WTC11 (cell line): ENCODE measurements at regions not wholly inside any gene's neighbourhood (a gene's known extent, or its start where the extent isn't known, plus 50 kb on each side); places are given as distances from the start of the nearest gene placed in this dataset.

Experiments used
- CBFB ChIP-seq: sonication (generic); formaldehyde crosslinking; IDR thresholded peaks from 2 replicates; pipeline ENCODE4 v1.8.1; 2022; ENCODE audit warnings: mild to moderate bottlenecking, low read depth, missing genetic modification reagents
- CTCF ChIP-seq: fragments of 200-600 bp; IDR thresholded peaks from 2 replicates; pipeline ENCODE4 v1.8.0; 2022; ENCODE audit warnings: antibody characterized with exemption
- ESRRA ChIP-seq: sonication (generic); formaldehyde crosslinking; IDR thresholded peaks from 2 replicates; pipeline ENCODE4 v1.8.1; 2022; ENCODE audit warnings: mild to moderate bottlenecking, missing genetic modification reagents, borderline replicate concordance
- GABPB1 ChIP-seq: sonication (generic); formaldehyde crosslinking; IDR thresholded peaks from 2 replicates; pipeline ENCODE4 v1.8.1; 2023; ENCODE audit warnings: mild to moderate bottlenecking, missing genetic modification reagents
- MAX ChIP-seq: sonication (generic); formaldehyde crosslinking; IDR thresholded peaks from 2 replicates; pipeline ENCODE4 v1.8.0; 2022; ENCODE audit warnings: mild to moderate bottlenecking, missing genetic modification reagents
- PREB ChIP-seq: sonication (generic); formaldehyde crosslinking; IDR thresholded peaks from 2 replicates; pipeline ENCODE4 v1.8.1; 2022; ENCODE audit warnings: mild to moderate bottlenecking, missing genetic modification reagents, moderate library complexity, borderline replicate concordance
- TEAD4 ChIP-seq: sonication (generic); formaldehyde crosslinking; IDR thresholded peaks from 2 replicates; pipeline ENCODE4 v1.8.0; 2022; ENCODE audit warnings: mild to moderate bottlenecking, missing genetic modification reagents
- TP53 ChIP-seq: sonication (generic); formaldehyde crosslinking; IDR thresholded peaks from 2 replicates; pipeline ENCODE4 v1.8.1; 2023; ENCODE audit warnings: mild to moderate bottlenecking, missing genetic modification reagents
- USF2 ChIP-seq: sonication (generic); formaldehyde crosslinking; IDR thresholded peaks from 2 replicates; pipeline ENCODE4 v1.8.1; 2023; ENCODE audit warnings: mild to moderate bottlenecking, missing genetic modification reagents, moderate library complexity
- ZBTB21 ChIP-seq: sonication (generic); formaldehyde crosslinking; IDR thresholded peaks from 2 replicates; pipeline ENCODE4 v1.8.1; 2023; ENCODE audit warnings: mild to moderate bottlenecking, missing genetic modification reagents, borderline replicate concordance
- ZNF121 ChIP-seq: sonication (generic); formaldehyde crosslinking; IDR thresholded peaks from 2 replicates; pipeline ENCODE4 v1.8.0; 2023; ENCODE audit warnings: missing genetic modification reagents
- ZNF423 ChIP-seq: fragments of 250-450 bp; sonication (Bioruptor Pico); IDR thresholded peaks from 2 replicates; pipeline ENCODE4 v2.1.2; 2022; ENCODE audit warnings: mild to moderate bottlenecking, moderate library complexity

GRCh38 chr4:110840221-110840654, 217.4 kb upstream of the PITX2 start:
- no peak for TF ChIP-seq ZBTB21 (CRISPR knock-in tag)
- TF ChIP-seq MAX (CRISPR knock-in tag) = no peak
- no peak for TF ChIP-seq TP53
- no peak for TF ChIP-seq ESRRA (CRISPR knock-in tag)
- no peak for TF ChIP-seq CTCF
- TF ChIP-seq CBFB (CRISPR knock-in tag) = no peak
- TF ChIP-seq ZNF423 (CRISPR knock-in tag) = no peak
- no peak for TF ChIP-seq ZNF121 (CRISPR knock-in tag)
- TF ChIP-seq TEAD4 (CRISPR knock-in tag) = no peak
- TF ChIP-seq GABPB1 (CRISPR knock-in tag) = no peak
- TF ChIP-seq USF2 (CRISPR knock-in tag) = no peak
- no peak for TF ChIP-seq PREB (CRISPR knock-in tag)
